ENCODE measurements at regions not wholly inside any gene's neighbourhood (a gene's known extent, or its start where the extent isn't known, plus 50 kb on each side); places are given as distances from the start of the nearest gene placed in this dataset.
A peak's percentile ranks its signal among the peaks of the same experiment; 100 is the strongest.

GRCh38 chr16:52312716-52313115 is 234.2 kb downstream of the TOX3 start:
- H3K27ac ChIP-seq, result no peak overlapping the region
- TF ChIP-seq CTCF (IDR thresholded peaks at IDR 0.05) (no peak), ZFX (IDR thresholded peaks at IDR 0.05; ENCODE audit: borderline replicate concordance) (no peak)

GRCh38 chr16:52309446-52310416 is 237.2 kb downstream of the TOX3 start:
- TF ChIP-seq ZFX (IDR thresholded peaks at IDR 0.05; ENCODE audit: borderline replicate concordance) (no peak), CTCF (IDR thresholded peaks at IDR 0.05) (no peak)
- no peak overlapping the region for H3K27ac ChIP-seq

GRCh38 chr16:52308051-52308450 is 238.9 kb downstream of the TOX3 start:
- no peak overlapping the region for H3K27ac ChIP-seq
- no peak for TF ChIP-seq CTCF (IDR thresholded peaks at IDR 0.05)
- TF ChIP-seq ZFX (IDR thresholded peaks at IDR 0.05; ENCODE audit: borderline replicate concordance), result no peak

- TF ChIP-seq CTCF (IDR thresholded peaks at IDR 0.05) (no peak), ZFX (IDR thresholded peaks at IDR 0.05; ENCODE audit: borderline replicate concordance) (no peak)
- H3K27ac ChIP-seq, result no peak overlapping the region
Measured at GRCh38 chr16:52301026-52301425, 245.9 kb downstream of the TOX3 start.

- H3K27ac ChIP-seq, result no peak overlapping the region
- TF ChIP-seq ZFX (IDR thresholded peaks at IDR 0.05; ENCODE audit: borderline replicate concordance), result no peak
- no peak for TF ChIP-seq CTCF (IDR thresholded peaks at IDR 0.05)
Measured at GRCh38 chr16:52298769-52299168, 248.2 kb downstream of the TOX3 start.

- H3K27ac ChIP-seq, result peak overlapping the region; percentile 95
Measured at GRCh38 chr16:52296706-52297315, 250.1 kb downstream of the TOX3 start.

- H3K27ac ChIP-seq, result peak overlapping the region; percentile 95
- TF ChIP-seq CTCF (IDR thresholded peaks at IDR 0.05), result no peak
- TF ChIP-seq ZFX (IDR thresholded peaks at IDR 0.05; ENCODE audit: borderline replicate concordance), result no peak
Measured at GRCh38 chr16:52296076-52296475, 250.9 kb downstream of the TOX3 start.
